H1 (cell line): ENCODE measurements at regions not wholly inside any gene's neighbourhood (a gene's known extent, or its start where the extent isn't known, plus 50 kb on each side); places are given as distances from the start of the nearest gene placed in this dataset.

ENCODE experiments used
- BCL11A ChIP-seq, 2 experiments: IDR thresholded peaks; one replicate each; pipeline ENCODE4 v1.6.1; 2011; ENCODE audit warnings: low read depth in 2 of 2, low read length in 2 of 2, mild to moderate bottlenecking in 2 of 2
- CHD1 ChIP-seq: IDR thresholded peaks from 2 replicates; pipeline ENCODE4 v1.6.1; 2012; ENCODE audit warnings: low read depth, low read length, improper control_type of control experiment
- CHD2 ChIP-seq: IDR thresholded peaks from 2 replicates; pipeline ENCODE4 v1.6.1; 2012; ENCODE audit warnings: low read length, improper control_type of control experiment
- CTBP2 ChIP-seq: IDR thresholded peaks from 2 replicates; pipeline ENCODE4 v1.7.0; 2011; ENCODE audit warnings: borderline replicate concordance, mild to moderate bottlenecking, moderate library complexity, mixed read lengths, low read length; ENCODE audit not compliant: insufficient read depth, insufficient read length
- CTCF ChIP-seq, 3 experiments: IDR thresholded peaks; 1 replicate in 2 of 3; 2 replicates in 1 of 3; pipeline versions ENCODE4 v1.5.1 to v1.6.1; 2011; ENCODE audit warnings: low read length in 3 of 3, mild to moderate bottlenecking in 3 of 3, inconsistent platforms in 2 of 3, low read depth in 1 of 3, moderate library complexity in 1 of 3; ENCODE audit not compliant: insufficient read depth in 1 of 3; ENCODE audit errors: control extremely low read depth in 1 of 3
- EP300 ChIP-seq, 2 experiments: IDR thresholded peaks; 1 replicate in 1 of 2; 2 replicates in 1 of 2; pipeline ENCODE4 v1.6.1; 2011 to 2012; ENCODE audit warnings: low read depth in 2 of 2, low read length in 2 of 2, mild to moderate bottlenecking in 2 of 2, borderline replicate concordance in 1 of 2, inconsistent platforms in 1 of 2, moderate library complexity in 1 of 2
- EZH2 ChIP-seq: fragments of 200-600 bp; sonication (generic); IDR thresholded peaks from 2 replicates; pipeline ENCODE4 v1.7.1; 2012; ENCODE audit warnings: low read depth, mild to moderate bottlenecking, moderate library complexity, low read length, inconsistent platforms; ENCODE audit not compliant: severe bottlenecking
- FOSL1 ChIP-seq: IDR thresholded peaks from 2 replicates; pipeline ENCODE4 v1.6.1; 2011; ENCODE audit warnings: mild to moderate bottlenecking, low read depth, low read length, moderate library complexity; ENCODE audit not compliant: insufficient read depth
- GTF2F1 ChIP-seq: IDR thresholded peaks from 2 replicates; pipeline ENCODE4 v1.6.1; 2012; ENCODE audit warnings: low read depth, low read length, improper control_type of control experiment, borderline replicate concordance
- JUND ChIP-seq: IDR thresholded peaks from 2 replicates; pipeline ENCODE4 v1.6.1; 2011; ENCODE audit warnings: mild to moderate bottlenecking, improper control_type of control experiment, low read length
- KDM5A ChIP-seq: fragments of 200-600 bp; IDR thresholded peaks from 2 replicates; pipeline ENCODE4 v1.7.1; 2012; ENCODE audit warnings: mild to moderate bottlenecking, low read length, inconsistent platforms, mixed read lengths
- PHF8 ChIP-seq: fragments of 200-600 bp; sonication (generic); conservative IDR thresholded peaks from 2 replicates; pipeline ENCODE4 v1.7.1; 2012; ENCODE audit warnings: low read depth, mild to moderate bottlenecking, inconsistent platforms, low read length, moderate library complexity
- POLR2A ChIP-seq, 2 experiments: IDR thresholded peaks; 1 replicate in 1 of 2; 2 replicates in 1 of 2; pipeline ENCODE4 v1.6.1; 2011; ENCODE audit warnings: low read depth in 2 of 2, low read length in 2 of 2, mild to moderate bottlenecking in 2 of 2; ENCODE audit errors: control extremely low read depth in 1 of 2
- RXRA ChIP-seq: IDR thresholded peaks from 2 replicates; pipeline ENCODE4 v1.6.1; 2011; ENCODE audit warnings: low read depth, mild to moderate bottlenecking, low read length, moderate library complexity; ENCODE audit not compliant: insufficient read depth
- SIN3A ChIP-seq, 2 experiments: IDR thresholded peaks in 1 of 2; conservative IDR thresholded peaks in 1 of 2; 2 replicates each; pipeline ENCODE4 v1.6.1; 2011 to 2012; ENCODE audit warnings: low read length in 2 of 2, improper control_type of control experiment in 1 of 2, low read depth in 1 of 2, mild to moderate bottlenecking in 1 of 2
- SIRT6 ChIP-seq: IDR thresholded peaks from one replicate; pipeline ENCODE4 v1.7.1; 2012; ENCODE audit warnings: low read length, inconsistent platforms
- SRF ChIP-seq: IDR thresholded peaks from 2 replicates; pipeline ENCODE4 v1.6.1; 2011; ENCODE audit warnings: mild to moderate bottlenecking, low read depth, low read length, moderate library complexity
- TAF7 ChIP-seq: optimal IDR thresholded peaks from 2 replicates; pipeline ENCODE3; 2011; ENCODE audit warnings: low read depth, mild to moderate bottlenecking, inconsistent platforms, low read length, moderate library complexity, borderline replicate concordance
- TF ChIP-seq, protein P1 (sequence below): IDR thresholded peaks from 2 replicates; pipeline ENCODE4 v1.6.1; 2012; ENCODE audit warnings: low read length, inconsistent platforms

DNA sequence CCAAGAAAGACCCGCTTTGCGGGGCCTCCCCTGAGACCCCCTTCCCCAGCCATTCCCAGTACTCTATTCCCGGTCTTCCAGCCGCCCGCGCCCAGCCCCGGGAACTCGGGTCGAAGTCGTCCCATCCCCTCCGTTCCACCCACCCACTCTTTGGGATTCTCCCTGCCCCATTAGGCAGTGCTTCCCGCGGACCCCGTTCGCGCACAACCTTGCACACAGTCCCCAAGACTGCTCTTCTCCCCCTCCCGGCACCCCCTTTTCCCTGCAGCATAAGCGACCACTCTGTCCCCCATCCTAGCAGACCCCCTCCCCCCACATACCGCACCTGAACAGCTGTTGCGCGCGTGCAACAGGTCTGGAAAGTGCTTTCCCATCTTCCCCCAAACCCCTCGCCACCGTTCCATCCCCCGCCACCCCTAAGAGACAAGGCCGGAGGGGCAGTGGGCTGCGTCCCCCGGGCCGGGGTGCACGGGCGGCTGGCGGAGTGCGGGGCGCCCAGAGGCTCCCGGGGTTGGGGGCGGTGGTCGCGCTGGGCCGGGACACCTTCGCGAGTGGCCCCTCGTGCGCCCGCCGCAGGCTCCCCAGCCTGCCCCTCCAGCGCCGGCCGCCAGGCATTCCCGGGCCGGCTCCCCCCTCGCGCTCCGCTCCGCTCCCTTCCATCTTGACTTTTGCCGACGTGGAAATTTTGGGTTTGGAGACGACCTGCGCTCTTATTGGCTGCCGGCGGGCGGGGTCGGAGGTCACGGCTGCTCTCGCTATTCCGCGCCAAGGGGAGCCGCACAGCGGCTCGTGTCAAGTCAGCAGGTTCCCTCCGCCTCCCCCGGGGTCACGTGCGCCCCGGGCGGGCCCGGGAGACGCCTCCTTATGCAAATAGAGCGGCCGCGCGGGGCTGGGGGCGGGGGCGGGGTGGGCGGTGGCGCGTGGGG, 201.2 kb upstream of the NFE2L3 start (continued):
- TF ChIP-seq GTF2F1 (no peak), FOSL1 (no peak), PHF8 (peak; percentile 55), SIN3A (conservative IDR thresholded peaks at IDR 0.05 in 1 of 2, IDR thresholded peaks at IDR 0.05 in 1 of 2; ENCODE audit: low read depth in 1 of 2, low read length in 2 of 2) (peak in 1 of 2 experiments; percentile 69; a peak in 2 of 4 replicates), SIRT6 (no peak), CHD2 (no peak), RXRA (no peak), POLR2A (IDR thresholded peaks at IDR 0.05; ENCODE audit: control extremely low read depth in 1 of 2, low read depth in 2 of 2, low read length in 2 of 2) (peak; percentile 43 to 63; a peak in 2 of 3 replicates), EZH2 (no peak), CHD1 (no peak), KDM5A (peak; percentile 73; the same call in 1 of the 2 replicates), TAF7 (peak; percentile 52), CTCF (IDR thresholded peaks at IDR 0.05; ENCODE audit: control extremely low read depth in 1 of 3, insufficient read depth in 1 of 3, low read depth in 1 of 3, low read length in 3 of 3) (no peak), BCL11A (IDR thresholded peaks at IDR 0.05; ENCODE audit: low read depth in 2 of 2, low read length in 2 of 2) (no peak), EP300 (IDR thresholded peaks at IDR 0.05; ENCODE audit: borderline replicate concordance in 1 of 2, low read depth in 2 of 2, low read length in 2 of 2) (0 out of 3 replicates have a peak, but pooled peaks of 1 of the 2 experiments have one; percentile 47), CTBP2 (no peak), JUND (no peak), SRF (no peak)
- TF ChIP-seq, protein P1, sequence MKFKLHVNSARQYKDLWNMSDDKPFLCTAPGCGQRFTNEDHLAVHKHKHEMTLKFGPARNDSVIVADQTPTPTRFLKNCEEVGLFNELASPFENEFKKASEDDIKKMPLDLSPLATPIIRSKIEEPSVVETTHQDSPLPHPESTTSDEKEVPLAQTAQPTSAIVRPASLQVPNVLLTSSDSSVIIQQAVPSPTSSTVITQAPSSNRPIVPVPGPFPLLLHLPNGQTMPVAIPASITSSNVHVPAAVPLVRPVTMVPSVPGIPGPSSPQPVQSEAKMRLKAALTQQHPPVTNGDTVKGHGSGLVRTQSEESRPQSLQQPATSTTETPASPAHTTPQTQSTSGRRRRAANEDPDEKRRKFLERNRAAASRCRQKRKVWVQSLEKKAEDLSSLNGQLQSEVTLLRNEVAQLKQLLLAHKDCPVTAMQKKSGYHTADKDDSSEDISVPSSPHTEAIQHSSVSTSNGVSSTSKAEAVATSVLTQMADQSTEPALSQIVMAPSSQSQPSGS = no peak
